Colonic mucosa (tissue), 4 donors: ENCODE measurements at regions not wholly inside any gene's neighbourhood (a gene's known extent, or its start where the extent isn't known, plus 50 kb on each side); places are given as distances from the start of the nearest gene placed in this dataset.

Source experiments
- DNase-seq: peaks from one replicate; pipeline ENCODE4 v3.0.0-alpha.2; 2020
- H3K27ac ChIP-seq: fragments of 200-600 bp; one replicate; pipeline ENCODE4 v1.8.0; 2021
- H3K27me3 ChIP-seq: fragments of 200-600 bp; one replicate; pipeline ENCODE4 v1.8.0; 2021
- H3K36me3 ChIP-seq: fragments of 200-600 bp; one replicate; pipeline ENCODE4 v1.8.0; 2021
- H3K4me1 ChIP-seq: fragments of 200-600 bp; one replicate; pipeline ENCODE4 v1.8.0; 2021; ENCODE audit warnings: mild to moderate bottlenecking
- H3K4me3 ChIP-seq: fragments of 200-600 bp; one replicate; pipeline ENCODE4 v1.8.0; 2021
- H3K9ac ChIP-seq, 2 donors: one replicate each; pipeline ENCODE4 v1.7.0; 2013; ENCODE audit warnings: control low read depth in 2 of 2, low read depth in 2 of 2, low read length in 2 of 2
- H3K9me3 ChIP-seq: fragments of 200-600 bp; one replicate; pipeline ENCODE4 v1.8.0; 2021
- CTCF ChIP-seq: fragments of 200-600 bp; IDR thresholded peaks from one replicate; pipeline ENCODE4 v1.8.0; 2022; ENCODE audit warnings: antibody characterized with exemption, mild to moderate bottlenecking
- intact Hi-C: fragments of 100-400 bp; cut with DNase I; formaldehyde crosslinking; loops from one replicate; pipeline ENCODE4 v1.14.1; 2022
- donor health status: healthy.
- donor health status: DM: no; HTN: no; CAD: no.
- donor health status: DM: no; HTN: no; CAD: no.

DNA sequence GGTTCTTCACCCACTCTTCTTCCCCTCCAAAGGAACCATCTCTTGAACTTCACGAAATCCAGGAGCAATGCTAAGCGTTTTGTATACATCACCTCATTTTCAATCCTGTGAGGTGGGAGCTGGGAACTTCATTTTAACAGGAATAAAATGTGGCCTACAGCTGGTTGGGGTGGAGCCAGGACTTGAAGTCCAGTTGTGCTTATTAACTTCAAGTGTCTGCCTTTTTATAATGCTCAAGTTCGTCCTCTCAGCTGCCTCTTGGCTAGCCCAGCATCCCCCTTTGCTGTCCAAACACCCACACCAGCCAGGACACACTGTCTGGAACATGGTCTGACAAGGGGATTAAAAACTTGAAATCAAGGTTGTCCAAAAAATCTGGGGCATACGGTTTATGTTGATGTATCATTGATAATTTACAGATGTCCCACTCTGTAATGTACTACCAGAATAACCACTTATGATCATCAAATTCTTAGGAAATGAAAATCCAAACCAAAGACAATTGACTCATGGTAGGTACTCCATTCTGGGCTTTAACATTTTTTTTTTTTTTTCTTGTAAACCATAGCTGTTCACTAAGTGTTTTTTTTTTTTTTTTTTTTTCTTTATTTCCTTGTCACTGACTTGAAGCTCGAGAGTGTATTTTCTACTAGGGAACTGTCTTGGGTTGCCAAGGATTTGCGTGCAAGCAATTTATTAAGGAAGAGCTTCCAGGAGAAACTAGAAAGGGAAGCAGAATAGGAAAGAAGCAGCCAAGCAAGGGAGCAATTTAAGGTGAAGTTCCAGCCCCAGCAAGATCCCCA, 252.3 kb downstream of the EFCAB11 start:
- Histone ChIP-seq H3K27ac (peak overlapping the region; percentile 62), H3K27me3 (no peaks in the 10 kb centered on the region), H3K9me3 (no peaks in the 10 kb centered on the region), H3K9ac (peak overlapping the region; percentile 56 to 73), H3K4me3 (peak overlapping the region; percentile 64), H3K36me3 (no peaks in the 10 kb centered on the region), H3K4me1 (peaks cover 8% of the 10 kb centered on the region)
- intact Hi-C loops: no loop called here
- no peak for TF ChIP-seq CTCF
- peak; percentile 43 for DNase-seq

- Histone ChIP-seq H3K4me1 (peaks cover 8% of the 10 kb centered on the region), H3K36me3 (no peaks in the 10 kb centered on the region), H3K9me3 (no peaks in the 10 kb centered on the region), H3K27ac (peak overlapping the region; percentile 62), H3K27me3 (no peaks in the 10 kb centered on the region), H3K9ac (peak overlapping the region; percentile 57 to 73), H3K4me3 (peak overlapping the region; percentile 64)
- DNase-seq: peak; percentile 93
- TF ChIP-seq CTCF: no peak
- intact Hi-C loops: no loop called here
These were observed 253.1 kb downstream of the EFCAB11 start for GRCh38 chr14:89701211-89702043.

- H3K4me1 ChIP-seq: peaks cover 8% of the 10 kb centered on the region
- H3K27me3 ChIP-seq: no peaks in the 10 kb centered on the region
- peak overlapping the region in 1 of 2 donors; percentile 60 for H3K9ac ChIP-seq
- no peaks in the 10 kb centered on the region for H3K36me3 ChIP-seq
- DNase-seq: no peak
- no peak overlapping the region for H3K27ac ChIP-seq
- intact Hi-C loops: no loop called here
- peak overlapping the region; percentile 64 for H3K4me3 ChIP-seq
- no peaks in the 10 kb centered on the region for H3K9me3 ChIP-seq
- TF ChIP-seq CTCF: no peak
These were observed 253.7 kb downstream of the EFCAB11 start for GRCh38 chr14:89700801-89701200.

GRCh38 chr14:89699071-89699470, 255.5 kb downstream of the EFCAB11 start:
- H3K36me3 ChIP-seq: no peaks in the 10 kb centered on the region
- peaks cover 8% of the 10 kb centered on the region for H3K4me1 ChIP-seq
- no peak overlapping the region for H3K4me3 ChIP-seq
- DNase-seq: no peak
- H3K9me3 ChIP-seq: no peaks in the 10 kb centered on the region
- H3K27me3 ChIP-seq: no peaks in the 10 kb centered on the region
- no peak overlapping the region for H3K9ac ChIP-seq
- no peak overlapping the region for H3K27ac ChIP-seq
- intact Hi-C loops: no loop called here
- TF ChIP-seq CTCF: no peak

DNA sequence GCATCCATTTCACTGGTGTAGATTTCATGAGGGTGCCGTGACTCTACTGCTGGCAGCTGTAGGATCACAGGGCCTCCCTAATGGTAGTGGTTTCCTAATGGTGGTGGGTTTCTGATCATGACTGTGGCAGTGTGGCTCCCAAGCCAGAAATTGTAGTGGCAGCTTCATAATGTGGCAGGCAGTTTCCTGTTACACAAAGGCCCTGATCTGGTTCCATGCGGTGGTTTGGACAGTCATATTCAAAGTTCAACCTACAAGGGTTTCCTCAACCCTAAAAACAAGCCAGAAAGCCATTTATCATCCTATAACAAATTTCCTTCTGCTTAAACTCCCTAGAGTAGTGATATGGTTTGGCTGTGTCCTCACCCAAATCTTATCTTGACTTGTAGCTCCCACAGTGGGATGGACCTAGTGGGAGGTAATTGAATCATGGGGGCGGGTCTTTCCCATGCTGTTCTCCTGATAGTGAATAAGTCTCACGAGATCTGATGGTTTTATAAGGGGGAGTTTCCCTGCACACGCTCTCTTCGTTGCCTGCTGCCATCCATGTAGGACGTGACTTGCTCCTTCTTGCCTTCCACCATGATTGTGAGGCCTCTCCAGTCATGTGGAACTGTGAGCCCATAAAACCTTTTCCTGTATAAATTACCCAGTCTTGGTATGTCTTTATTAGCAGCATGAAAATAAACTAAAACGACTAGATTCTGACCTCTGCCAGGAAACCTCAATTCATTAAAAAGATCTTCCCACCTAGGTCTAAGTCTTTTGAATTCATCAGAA, 257.1 kb downstream of the EFCAB11 start:
- TF ChIP-seq CTCF: no peak
- H3K9me3 ChIP-seq: no peaks in the 10 kb centered on the region
- H3K27ac ChIP-seq: no peak overlapping the region
- H3K4me1 ChIP-seq: peaks cover 8% of the 10 kb centered on the region
- no peak for DNase-seq
- no peaks in the 10 kb centered on the region for H3K36me3 ChIP-seq
- H3K4me3 ChIP-seq: no peak overlapping the region
- no peak overlapping the region for H3K9ac ChIP-seq
- intact Hi-C loops: no loop called here
- H3K27me3 ChIP-seq: no peaks in the 10 kb centered on the region
